Endothelial cell (in vitro differentiated cells): ENCODE measurements at regions not wholly inside any gene's neighbourhood (a gene's known extent, or its start where the extent isn't known, plus 50 kb on each side); places are given as distances from the start of the nearest gene placed in this dataset.
A peak's percentile ranks its signal among the peaks of the same experiment; 100 is the strongest.

ENCODE experiments used
- DNase-seq: peaks from one replicate; pipeline ENCODE4 v3.0.0; 2021; ENCODE audit warnings: low spot score
- H3K27ac Mint-ChIP-seq: one replicate; pipeline ENCODE4 v1.8.0; 2021; ENCODE audit warnings: mixed read lengths, inconsistent platforms; ENCODE audit not compliant: unreplicated experiment
- H3K27me3 Mint-ChIP-seq: one replicate; pipeline ENCODE4 v1.8.0; 2021; ENCODE audit warnings: mild to moderate bottlenecking, moderate library complexity, mixed read lengths, inconsistent platforms; ENCODE audit not compliant: unreplicated experiment
- H3K36me3 Mint-ChIP-seq: one replicate; pipeline ENCODE4 v1.8.0; 2021; ENCODE audit warnings: mild to moderate bottlenecking, low read depth, mixed read lengths, inconsistent platforms; ENCODE audit not compliant: unreplicated experiment
- H3K4me1 Mint-ChIP-seq: one replicate; pipeline ENCODE4 v1.8.0; 2021; ENCODE audit warnings: mild to moderate bottlenecking, mixed read lengths, inconsistent platforms; ENCODE audit not compliant: unreplicated experiment
- H3K4me3 Mint-ChIP-seq: one replicate; pipeline ENCODE4 v1.8.0; 2021; ENCODE audit warnings: mild to moderate bottlenecking, mixed read lengths, inconsistent platforms; ENCODE audit not compliant: unreplicated experiment
- H3K9me3 Mint-ChIP-seq: one replicate; pipeline ENCODE4 v1.8.0; 2021; ENCODE audit warnings: mixed read lengths, inconsistent platforms; ENCODE audit not compliant: unreplicated experiment
- CTCF ChIP-seq: fragments of 200-600 bp; sonication (generic); IDR thresholded peaks from one replicate; pipeline ENCODE4 v1.5.0; 2021; ENCODE audit warnings: antibody characterized with exemption; ENCODE audit not compliant: unreplicated experiment

- H3K4me3 Mint-ChIP-seq: no peak overlapping the region
- peak overlapping the region; percentile 71 for H3K27ac Mint-ChIP-seq
- H3K9me3 Mint-ChIP-seq: no peaks in the 10 kb centered on the region
- no peak for DNase-seq
- H3K36me3 Mint-ChIP-seq: no peaks in the 10 kb centered on the region
- peaks cover 60% of the 10 kb centered on the region for H3K4me1 Mint-ChIP-seq
- TF ChIP-seq CTCF: no peak
- no peaks in the 10 kb centered on the region for H3K27me3 Mint-ChIP-seq
Measured at GRCh38 chr12:59075968-59076490, 155.7 kb upstream of the LRIG3 start.

GRCh38 chr12:59075141-59075540 is 154.8 kb upstream of the LRIG3 start:
- Mint-ChIP-seq H3K36me3 (no peaks in the 10 kb centered on the region), H3K4me3 (no peak overlapping the region), H3K27ac (peak overlapping the region; percentile 81), H3K9me3 (no peaks in the 10 kb centered on the region), H3K4me1 (peaks cover 66% of the 10 kb centered on the region), H3K27me3 (no peaks in the 10 kb centered on the region)
- DNase-seq: no peak
- TF ChIP-seq CTCF: no peak

GRCh38 chr12:59070322-59070933 is 150.1 kb upstream of the LRIG3 start:
- peaks cover 2% of the 10 kb centered on the region for H3K27me3 Mint-ChIP-seq
- H3K36me3 Mint-ChIP-seq: no peaks in the 10 kb centered on the region
- no peak overlapping the region for H3K4me3 Mint-ChIP-seq
- no peak for TF ChIP-seq CTCF
- H3K27ac Mint-ChIP-seq: peak overlapping the region; percentile 96
- no peaks in the 10 kb centered on the region for H3K9me3 Mint-ChIP-seq
- peaks cover 47% of the 10 kb centered on the region for H3K4me1 Mint-ChIP-seq
- no peak for DNase-seq

- peaks cover 2% of the 10 kb centered on the region for H3K27me3 Mint-ChIP-seq
- TF ChIP-seq CTCF: no peak
- no peak overlapping the region for H3K27ac Mint-ChIP-seq
- peaks cover 38% of the 10 kb centered on the region for H3K4me1 Mint-ChIP-seq
- no peaks in the 10 kb centered on the region for H3K36me3 Mint-ChIP-seq
- H3K9me3 Mint-ChIP-seq: no peaks in the 10 kb centered on the region
- no peak overlapping the region for H3K4me3 Mint-ChIP-seq
- no peak for DNase-seq
Measured at GRCh38 chr12:59069516-59069915, 149.2 kb upstream of the LRIG3 start.

GRCh38 chr12:59068436-59068835 is 148.1 kb upstream of the LRIG3 start:
- peaks cover 2% of the 10 kb centered on the region for H3K27me3 Mint-ChIP-seq
- no peak overlapping the region for H3K4me3 Mint-ChIP-seq
- no peaks in the 10 kb centered on the region for H3K9me3 Mint-ChIP-seq
- peaks cover 35% of the 10 kb centered on the region for H3K4me1 Mint-ChIP-seq
- no peak for TF ChIP-seq CTCF
- DNase-seq: no peak
- no peak overlapping the region for H3K27ac Mint-ChIP-seq
- H3K36me3 Mint-ChIP-seq: no peaks in the 10 kb centered on the region
